ENCODE measurements at regions not wholly inside any gene's neighbourhood (a gene's known extent, or its start where the extent isn't known, plus 50 kb on each side); places are given as distances from the start of the nearest gene placed in this dataset.

- Mint-ChIP-seq H3K27ac (no peak overlapping the region), H3K9me3 (no peaks in the 10 kb centered on the region), H3K36me3 (no peaks in the 10 kb centered on the region)
- ATAC-seq (no peak), DNase-seq (ENCODE audit: low spot score in 2 of 2) (no peak)
Observed at GRCh38 chr4:15353207-15353606, 74.6 kb upstream of the C1QTNF7 start.

GRCh38 chr4:15354371-15355297 lies 73.2 kb upstream of the C1QTNF7 start:
- Mint-ChIP-seq H3K27ac (no peak overlapping the region), H3K36me3 (no peaks in the 10 kb centered on the region)
- ATAC-seq = no peak

GRCh38 chr4:15361529-15361928 lies 66.3 kb upstream of the C1QTNF7 start:
- ATAC-seq (no peak), DNase-seq (ENCODE audit: low spot score in 2 of 2) (no peak)
- H3K36me3 Mint-ChIP-seq = no peaks in the 10 kb centered on the region
- peaks cover 0 to 1% of the 10 kb centered on the region in 2 donors for H3K9me3 Mint-ChIP-seq
- H3K27ac Mint-ChIP-seq = no peak overlapping the region

More at GRCh38 chr4:15354371-15355297, 73.2 kb upstream of the C1QTNF7 start:
- no peak for DNase-seq (ENCODE audit: low spot score in 2 of 2)
- no peaks in the 10 kb centered on the region for H3K9me3 Mint-ChIP-seq

- no peak overlapping the region for H3K27ac Mint-ChIP-seq
- H3K36me3 Mint-ChIP-seq = no peaks in the 10 kb centered on the region
- peaks cover 0 to 3% of the 10 kb centered on the region in 2 donors for H3K9me3 Mint-ChIP-seq
- DNase-seq (ENCODE audit: low spot score in 2 of 2) = no peak
- ATAC-seq = no peak
Observed at GRCh38 chr4:15362541-15362940, 65.3 kb upstream of the C1QTNF7 start.

GRCh38 chr4:15364183-15364582 lies 63.6 kb upstream of the C1QTNF7 start:
- H3K36me3 Mint-ChIP-seq = no peaks in the 10 kb centered on the region
- no peak for DNase-seq (ENCODE audit: low spot score in 2 of 2)
- H3K9me3 Mint-ChIP-seq = peaks cover 0 to 3% of the 10 kb centered on the region in 2 donors
- no peak for ATAC-seq
- no peak overlapping the region for H3K27ac Mint-ChIP-seq

GRCh38 chr4:15365641-15366040 lies 62.2 kb upstream of the C1QTNF7 start:
- DNase-seq (ENCODE audit: low spot score in 2 of 2) = no peak
- Mint-ChIP-seq H3K9me3 (peaks cover 0 to 3% of the 10 kb centered on the region in 2 donors), H3K36me3 (no peaks in the 10 kb centered on the region), H3K27ac (no peak overlapping the region)
- ATAC-seq = no peak

GRCh38 chr4:15366721-15367120 lies 61.1 kb upstream of the C1QTNF7 start:
- Mint-ChIP-seq H3K36me3 (no peaks in the 10 kb centered on the region), H3K27ac (peak overlapping the region in 1 of 2 donors; percentile 40), H3K9me3 (peaks cover 0 to 3% of the 10 kb centered on the region in 2 donors)
- DNase-seq (ENCODE audit: low spot score in 2 of 2) (no peak), ATAC-seq (peak in 1 of 2 donors; percentile 31)

- DNase-seq (ENCODE audit: low spot score in 2 of 2) (no peak), ATAC-seq (peak; percentile 64 to 70)
- no peak overlapping the region for H3K27ac Mint-ChIP-seq
- H3K36me3 Mint-ChIP-seq = no peaks in the 10 kb centered on the region
- H3K9me3 Mint-ChIP-seq = peaks cover 0 to 11% of the 10 kb centered on the region in 2 donors
Observed at GRCh38 chr4:15368856-15369255, 59.0 kb upstream of the C1QTNF7 start.

GRCh38 chr4:15370296-15370695 lies 57.5 kb upstream of the C1QTNF7 start:
- no peak overlapping the region for H3K27ac Mint-ChIP-seq
- peaks cover 0 to 11% of the 10 kb centered on the region in 2 donors for H3K9me3 Mint-ChIP-seq
- no peaks in the 10 kb centered on the region for H3K36me3 Mint-ChIP-seq
- DNase-seq (ENCODE audit: low spot score in 2 of 2) = no peak
- ATAC-seq = no peak

GRCh38 chr4:15373363-15373762 lies 54.5 kb upstream of the C1QTNF7 start:
- Mint-ChIP-seq H3K9me3 (peaks cover 0 to 7% of the 10 kb centered on the region in 2 donors), H3K27ac (no peak overlapping the region), H3K36me3 (no peaks in the 10 kb centered on the region)
- DNase-seq (ENCODE audit: low spot score in 2 of 2) (no peak), ATAC-seq (peak; percentile 73 to 89)

- Mint-ChIP-seq H3K36me3 (no peaks in the 10 kb centered on the region), H3K27ac (no peak overlapping the region), H3K9me3 (peaks cover 0 to 7% of the 10 kb centered on the region in 2 donors)
Observed at GRCh38 chr4:15374656-15375055, 53.2 kb upstream of the C1QTNF7 start.

GRCh38 chr4:15375667-15376066 lies 52.2 kb upstream of the C1QTNF7 start:
- DNase-seq (ENCODE audit: low spot score in 2 of 2) (no peak), ATAC-seq (peak; percentile 69 to 70)
- Mint-ChIP-seq H3K27ac (peak overlapping the region in 1 of 2 donors; percentile 45), H3K9me3 (peaks cover 0 to 7% of the 10 kb centered on the region in 2 donors), H3K36me3 (no peaks in the 10 kb centered on the region)

More at GRCh38 chr4:15374656-15375055, 53.2 kb upstream of the C1QTNF7 start:
- ATAC-seq = no peak
- DNase-seq (ENCODE audit: low spot score in 2 of 2) = no peak

GRCh38 chr4:15376145-15376544 lies 51.7 kb upstream of the C1QTNF7 start:
- Mint-ChIP-seq H3K36me3 (no peaks in the 10 kb centered on the region), H3K9me3 (peaks cover 0 to 7% of the 10 kb centered on the region in 2 donors), H3K27ac (peak overlapping the region in 1 of 2 donors; percentile 45)
- ATAC-seq (no peak), DNase-seq (ENCODE audit: low spot score in 2 of 2) (no peak)

GRCh38 chr4:15376594-15376993 lies 51.2 kb upstream of the C1QTNF7 start:
- H3K9me3 Mint-ChIP-seq = peaks cover 0 to 7% of the 10 kb centered on the region in 2 donors
- ATAC-seq (no peak), DNase-seq (ENCODE audit: low spot score in 2 of 2) (no peak)
- H3K36me3 Mint-ChIP-seq = no peaks in the 10 kb centered on the region
- no peak overlapping the region for H3K27ac Mint-ChIP-seq

Data from activated naive CD4-positive, alpha-beta T cell treated with anti-CD3 and anti-CD28 coated beads, Interleukin-2, amount 50 U/mL, for 72 hours (primary cell).